GM12878 (cell line): ENCODE measurements at regions not wholly inside any gene's neighbourhood (a gene's known extent, or its start where the extent isn't known, plus 50 kb on each side); places are given as distances from the start of the nearest gene placed in this dataset.

Experiments
- ATAC-seq: fragments of 200-7000 bp; cut with Tn5 transposase; 3 replicates; pipeline ENCODE4 v1.9.1; 2020; ENCODE audit warnings: mild to moderate bottlenecking, moderate library complexity
- BruUV-seq: library from RNA; stranded (reverse); fragments of 400-500 nt; replicated peaks from 2 replicates; lab custom pipeline; 2021; lab: Mats Ljungman, UMichigan
- CTCF ChIA-PET: fragments of 300-600 bp; sonication (Branson Sonifier 250); formaldehyde crosslinking; extraction: SDS; loops from one replicate; lab custom pipeline; 2021; ENCODE audit warnings: inconsistent platforms; lab: Yijun Ruan, JAX
- POLR2A ChIA-PET: fragments of 350-600 bp; formaldehyde crosslinking; extraction: SDS; loops from one replicate; lab custom pipeline; 2021; ENCODE audit warnings: inconsistent platforms; lab: Charles Lee
- RAD21 ChIA-PET: fragments of 300-600 bp; sonication (Branson Sonifier 250); formaldehyde crosslinking; loops from one replicate; lab custom pipeline; 2023; ENCODE audit warnings: antibody characterized with exemption; ENCODE audit not compliant: unreplicated experiment; lab: Charles Lee
- SMC1A ChIA-PET: fragments of 300-600 bp; sonication (Branson Sonifier 250); formaldehyde crosslinking; loops from one replicate; lab custom pipeline; 2023; ENCODE audit not compliant: unreplicated experiment, uncharacterized antibody; lab: Charles Lee
- DNase-seq: peaks from one replicate; pipeline ENCODE4 v3.0.0-alpha.2; 2011; ENCODE audit warnings: low read depth, low spot score
- FAIRE-seq: peaks from 3 replicates; lab custom pipeline; 2011; peaks lifted over from hg19 to GRCh38; lab: Jason Lieb, UNC
- H2AFZ ChIP-seq: 2 replicates; pipeline ENCODE4 v1.6.0; 2011; ENCODE audit warnings: low read depth, low read length, control low read depth; ENCODE audit not compliant: control insufficient read depth
- H3K27ac ChIP-seq: 2 replicates; pipeline ENCODE4 v1.5.1; 2011; ENCODE audit warnings: control low read depth; ENCODE audit not compliant: control insufficient read depth, insufficient read depth
- H3K27me3 ChIP-seq, 2 experiments: replicated peaks in 1 of 2; 2 replicates each; pipeline versions ENCODE4 v1.6.0 to v1.6.1; 2011; ENCODE audit warnings: low read length in 1 of 2; ENCODE audit not compliant: control insufficient read depth in 2 of 2, insufficient read depth in 2 of 2
- H3K36me3 ChIP-seq, 2 experiments: 2 replicates each; pipeline ENCODE4 v1.5.1; 2011; ENCODE audit warnings: low read length in 1 of 2; ENCODE audit not compliant: control insufficient read depth in 2 of 2, insufficient read depth in 2 of 2
- H3K4me1 ChIP-seq: 2 replicates; pipeline ENCODE4 v1.6.1; 2011; ENCODE audit warnings: mild to moderate bottlenecking, low read length, moderate library complexity, mixed read lengths; ENCODE audit not compliant: control insufficient read depth, insufficient read depth
- H3K4me2 ChIP-seq: 2 replicates; pipeline ENCODE4 v1.6.0; 2011; ENCODE audit warnings: control low read depth; ENCODE audit not compliant: control insufficient read depth, insufficient read depth
- H3K4me3 ChIP-seq: fragments of 200-600 bp; sonication (generic); 2 replicates; pipeline ENCODE4 v1.5.1; 2016
- H3K79me2 ChIP-seq: 2 replicates; pipeline ENCODE4 v1.6.0; 2011; ENCODE audit warnings: low read length; ENCODE audit not compliant: control insufficient read depth, insufficient read depth
- H3K9ac ChIP-seq: 2 replicates; pipeline ENCODE4 v1.8.0; 2011; ENCODE audit warnings: low read length, control low read depth, mixed read lengths; ENCODE audit not compliant: control insufficient read depth, insufficient read depth
- H3K9me3 ChIP-seq: replicated peaks from 3 replicates; pipeline ENCODE4 v1.5.1; 2011; ENCODE audit warnings: mild to moderate bottlenecking, low read length; ENCODE audit not compliant: control insufficient read depth, insufficient read depth
- H4K20me1 ChIP-seq: 2 replicates; pipeline ENCODE4 v1.6.0; 2011; ENCODE audit not compliant: control insufficient read depth, insufficient read depth
- CREB1 ChIP-seq: IDR thresholded peaks from 2 replicates; pipeline ENCODE4 v1.6.1; 2012; ENCODE audit warnings: low read depth, mild to moderate bottlenecking, inconsistent platforms
- GABPA ChIP-seq: IDR thresholded peaks from 2 replicates; pipeline ENCODE4 v1.6.1; 2014; ENCODE audit warnings: antibody characterized with exemption, low read depth, mild to moderate bottlenecking, inconsistent platforms
- HDGF ChIP-seq: fragments of 450-650 bp; IDR thresholded peaks from 2 replicates; pipeline ENCODE4 v1.6.1; 2016; ENCODE audit warnings: antibody characterized with exemption
- MTA3 ChIP-seq: IDR thresholded peaks from 2 replicates; pipeline ENCODE4 v1.6.1; 2012; ENCODE audit warnings: low read length, inconsistent platforms, borderline replicate concordance
- MXI1 ChIP-seq: fragments of 150-350 bp; IDR thresholded peaks from 2 replicates; pipeline ENCODE4 v1.6.1; 2011; ENCODE audit warnings: low read depth, mild to moderate bottlenecking, inconsistent platforms, low read length, improper control_type of control experiment
- NFYB ChIP-seq: IDR thresholded peaks from 2 replicates; pipeline ENCODE4 v1.6.1; 2011; ENCODE audit warnings: low read depth, mild to moderate bottlenecking, low read length, improper control_type of control experiment, moderate library complexity; ENCODE audit not compliant: insufficient read depth
- POLR2AphosphoS5 ChIP-seq: IDR thresholded peaks from 2 replicates; pipeline ENCODE4 v1.6.1; 2011; ENCODE audit warnings: mild to moderate bottlenecking, low read length, inconsistent platforms
- RELA ChIP-seq: fragments of 450-650 bp; IDR thresholded peaks from 2 replicates; pipeline ENCODE4 v1.8.0; 2014; ENCODE audit warnings: borderline replicate concordance; ENCODE audit not compliant: partially characterized antibody
- SREBF2 ChIP-seq: IDR thresholded peaks from 2 replicates; pipeline ENCODE4 v1.6.1; 2012; ENCODE audit warnings: mild to moderate bottlenecking, low read length
- STAT3 ChIP-seq: IDR thresholded peaks from 2 replicates; pipeline ENCODE4 v1.6.1; 2011; ENCODE audit warnings: low read depth, low read length, improper control_type of control experiment
- TAF1 ChIP-seq: IDR thresholded peaks from 2 replicates; pipeline ENCODE4 v1.6.1; 2011; ENCODE audit warnings: mild to moderate bottlenecking, low read depth, low read length, borderline replicate concordance
- TARDBP ChIP-seq: IDR thresholded peaks from 2 replicates; pipeline ENCODE4 v1.6.1; 2016; ENCODE audit warnings: borderline replicate concordance
- WGBS: methylation state at CpG from one replicate; pipeline ENCODE4 v1.1.6; 2016; ENCODE audit warnings: low lambda C conversion rate; ENCODE audit not compliant: insufficient replicate concordance, insufficient coverage; ENCODE audit errors: missing lambda C conversion rate; 5-methylcytosine and 5-hydroxymethylcytosine counted together
- in situ Hi-C: fragments of 300-500 bp; cut with MboI; formaldehyde crosslinking; loops from 9 replicates; pipeline ENCODE4 v1.14.3; 2018; ENCODE audit warnings: mixed read lengths
- intact Hi-C: fragments of 100-400 bp; cut with micrococcal nuclease; formaldehyde crosslinking; loops from one replicate; pipeline ENCODE4 v1.14.2; 2022; ENCODE audit not compliant: unreplicated experiment
- TF ChIP-seq, protein P1 (sequence below): fragments of 450-650 bp; IDR thresholded peaks from 2 replicates; pipeline ENCODE4 v1.6.1; 2017; ENCODE audit warnings: mild to moderate bottlenecking, moderate library complexity
- TF ChIP-seq, protein P2 (sequence below): fragments of 450-650 bp; IDR thresholded peaks from 2 replicates; pipeline ENCODE4 v1.6.1; 2014; ENCODE audit warnings: mild to moderate bottlenecking
- TF ChIP-seq, protein P3 (sequence below): IDR thresholded peaks from 2 replicates; pipeline ENCODE4 v1.6.1; 2012; ENCODE audit warnings: mild to moderate bottlenecking, low read depth, low read length
- TF ChIP-seq, protein P4 (sequence below): IDR thresholded peaks from 2 replicates; pipeline ENCODE4 v1.6.1; 2012; ENCODE audit warnings: low read depth, low read length, improper control_type of control experiment
- TF ChIP-seq, protein P5 (sequence below): IDR thresholded peaks from 2 replicates; pipeline ENCODE4 v1.6.1; 2011; ENCODE audit warnings: low read depth, low read length, improper control_type of control experiment, borderline replicate concordance

DNA sequence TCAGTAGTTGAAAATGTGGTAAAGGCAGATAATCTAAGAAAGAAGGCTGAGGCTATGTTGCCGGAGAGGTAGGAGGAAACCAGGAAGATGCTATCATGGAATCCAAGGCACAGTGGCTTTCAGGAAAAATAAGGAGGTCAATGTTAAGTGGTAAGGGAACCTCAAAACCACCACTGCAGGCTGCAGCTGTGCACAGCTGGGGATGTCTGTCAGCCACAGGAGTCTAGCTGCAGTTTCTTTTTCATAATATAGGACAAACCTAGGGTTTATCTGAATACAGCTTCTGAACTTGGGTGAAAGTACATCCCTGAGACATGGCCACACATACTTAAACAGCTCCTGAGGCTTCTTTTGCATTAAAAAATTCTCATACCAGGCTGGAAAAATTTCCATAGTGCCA, 93.9 kb downstream of the SLC5A7 start:
- DNase-seq = no peak
- SMC1A ChIA-PET = no interaction called here
- H3K27ac ChIP-seq = no peak overlapping the region
- POLR2A ChIA-PET = no interaction called here
- H3K9me3 ChIP-seq = no peaks in the 10 kb centered on the region
- BruUV-seq = no TSS peak
- ATAC-seq = no peak
- 0% methylated on average over 1 of the region's 1 CpG for WGBS
- CTCF ChIA-PET = no interaction called here
- FAIRE-seq = no peak
- H3K4me1 ChIP-seq = no peaks in the 10 kb centered on the region
- intact Hi-C loops (no loop called here), in situ Hi-C loops (no loop called here)
- H3K79me2 ChIP-seq = no peaks in the 10 kb centered on the region
- no peak overlapping the region for H3K4me2 ChIP-seq
- no peak overlapping the region for H3K4me3 ChIP-seq
- RAD21 ChIA-PET = no interaction called here
- no peaks in the 10 kb centered on the region for H3K36me3 ChIP-seq
- no peak overlapping the region for H3K9ac ChIP-seq
- H2AFZ ChIP-seq = no peak overlapping the region
- H3K27me3 ChIP-seq = no peaks in the 10 kb centered on the region; a peak in 1 of 4 replicates
- H4K20me1 ChIP-seq = no peaks in the 10 kb centered on the region
- TF ChIP-seq, protein P1, sequence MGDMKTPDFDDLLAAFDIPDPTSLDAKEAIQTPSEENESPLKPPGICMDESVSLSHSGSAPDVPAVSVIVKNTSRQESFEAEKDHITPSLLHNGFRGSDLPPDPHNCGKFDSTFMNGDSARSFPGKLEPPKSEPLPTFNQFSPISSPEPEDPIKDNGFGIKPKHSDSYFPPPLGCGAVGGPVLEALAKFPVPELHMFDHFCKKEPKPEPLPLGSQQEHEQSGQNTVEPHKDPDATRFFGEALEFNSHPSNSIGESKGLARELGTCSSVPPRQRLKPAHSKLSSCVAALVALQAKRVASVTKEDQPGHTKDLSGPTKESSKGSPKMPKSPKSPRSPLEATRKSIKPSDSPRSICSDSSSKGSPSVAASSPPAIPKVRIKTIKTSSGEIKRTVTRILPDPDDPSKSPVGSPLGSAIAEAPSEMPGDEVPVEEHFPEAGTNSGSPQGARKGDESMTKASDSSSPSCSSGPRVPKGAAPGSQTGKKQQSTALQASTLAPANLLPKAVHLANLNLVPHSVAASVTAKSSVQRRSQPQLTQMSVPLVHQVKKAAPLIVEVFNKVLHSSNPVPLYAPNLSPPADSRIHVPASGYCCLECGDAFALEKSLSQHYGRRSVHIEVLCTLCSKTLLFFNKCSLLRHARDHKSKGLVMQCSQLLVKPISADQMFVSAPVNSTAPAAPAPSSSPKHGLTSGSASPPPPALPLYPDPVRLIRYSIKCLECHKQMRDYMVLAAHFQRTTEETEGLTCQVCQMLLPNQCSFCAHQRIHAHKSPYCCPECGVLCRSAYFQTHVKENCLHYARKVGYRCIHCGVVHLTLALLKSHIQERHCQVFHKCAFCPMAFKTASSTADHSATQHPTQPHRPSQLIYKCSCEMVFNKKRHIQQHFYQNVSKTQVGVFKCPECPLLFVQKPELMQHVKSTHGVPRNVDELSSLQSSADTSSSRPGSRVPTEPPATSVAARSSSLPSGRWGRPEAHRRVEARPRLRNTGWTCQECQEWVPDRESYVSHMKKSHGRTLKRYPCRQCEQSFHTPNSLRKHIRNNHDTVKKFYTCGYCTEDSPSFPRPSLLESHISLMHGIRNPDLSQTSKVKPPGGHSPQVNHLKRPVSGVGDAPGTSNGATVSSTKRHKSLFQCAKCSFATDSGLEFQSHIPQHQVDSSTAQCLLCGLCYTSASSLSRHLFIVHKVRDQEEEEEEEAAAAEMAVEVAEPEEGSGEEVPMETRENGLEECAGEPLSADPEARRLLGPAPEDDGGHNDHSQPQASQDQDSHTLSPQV = no peak
- no peak for TF ChIP-seq TARDBP
- TF ChIP-seq, protein P2, sequence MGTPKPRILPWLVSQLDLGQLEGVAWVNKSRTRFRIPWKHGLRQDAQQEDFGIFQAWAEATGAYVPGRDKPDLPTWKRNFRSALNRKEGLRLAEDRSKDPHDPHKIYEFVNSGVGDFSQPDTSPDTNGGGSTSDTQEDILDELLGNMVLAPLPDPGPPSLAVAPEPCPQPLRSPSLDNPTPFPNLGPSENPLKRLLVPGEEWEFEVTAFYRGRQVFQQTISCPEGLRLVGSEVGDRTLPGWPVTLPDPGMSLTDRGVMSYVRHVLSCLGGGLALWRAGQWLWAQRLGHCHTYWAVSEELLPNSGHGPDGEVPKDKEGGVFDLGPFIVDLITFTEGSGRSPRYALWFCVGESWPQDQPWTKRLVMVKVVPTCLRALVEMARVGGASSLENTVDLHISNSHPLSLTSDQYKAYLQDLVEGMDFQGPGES = no peak
- no peak for TF ChIP-seq CREB1
- TF ChIP-seq, protein P3, sequence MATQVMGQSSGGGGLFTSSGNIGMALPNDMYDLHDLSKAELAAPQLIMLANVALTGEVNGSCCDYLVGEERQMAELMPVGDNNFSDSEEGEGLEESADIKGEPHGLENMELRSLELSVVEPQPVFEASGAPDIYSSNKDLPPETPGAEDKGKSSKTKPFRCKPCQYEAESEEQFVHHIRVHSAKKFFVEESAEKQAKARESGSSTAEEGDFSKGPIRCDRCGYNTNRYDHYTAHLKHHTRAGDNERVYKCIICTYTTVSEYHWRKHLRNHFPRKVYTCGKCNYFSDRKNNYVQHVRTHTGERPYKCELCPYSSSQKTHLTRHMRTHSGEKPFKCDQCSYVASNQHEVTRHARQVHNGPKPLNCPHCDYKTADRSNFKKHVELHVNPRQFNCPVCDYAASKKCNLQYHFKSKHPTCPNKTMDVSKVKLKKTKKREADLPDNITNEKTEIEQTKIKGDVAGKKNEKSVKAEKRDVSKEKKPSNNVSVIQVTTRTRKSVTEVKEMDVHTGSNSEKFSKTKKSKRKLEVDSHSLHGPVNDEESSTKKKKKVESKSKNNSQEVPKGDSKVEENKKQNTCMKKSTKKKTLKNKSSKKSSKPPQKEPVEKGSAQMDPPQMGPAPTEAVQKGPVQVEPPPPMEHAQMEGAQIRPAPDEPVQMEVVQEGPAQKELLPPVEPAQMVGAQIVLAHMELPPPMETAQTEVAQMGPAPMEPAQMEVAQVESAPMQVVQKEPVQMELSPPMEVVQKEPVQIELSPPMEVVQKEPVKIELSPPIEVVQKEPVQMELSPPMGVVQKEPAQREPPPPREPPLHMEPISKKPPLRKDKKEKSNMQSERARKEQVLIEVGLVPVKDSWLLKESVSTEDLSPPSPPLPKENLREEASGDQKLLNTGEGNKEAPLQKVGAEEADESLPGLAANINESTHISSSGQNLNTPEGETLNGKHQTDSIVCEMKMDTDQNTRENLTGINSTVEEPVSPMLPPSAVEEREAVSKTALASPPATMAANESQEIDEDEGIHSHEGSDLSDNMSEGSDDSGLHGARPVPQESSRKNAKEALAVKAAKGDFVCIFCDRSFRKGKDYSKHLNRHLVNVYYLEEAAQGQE = no peak
- no peak for TF ChIP-seq NFYB
- no peak for TF ChIP-seq SREBF2
- TF ChIP-seq HDGF = no peak
- no peak for TF ChIP-seq GABPA
- TF ChIP-seq, protein P4, sequence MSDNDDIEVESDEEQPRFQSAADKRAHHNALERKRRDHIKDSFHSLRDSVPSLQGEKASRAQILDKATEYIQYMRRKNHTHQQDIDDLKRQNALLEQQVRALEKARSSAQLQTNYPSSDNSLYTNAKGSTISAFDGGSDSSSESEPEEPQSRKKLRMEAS = no peak
- no peak for TF ChIP-seq POLR2AphosphoS5
- no peak for TF ChIP-seq RELA
- TF ChIP-seq TAF1 = no peak
- no peak for TF ChIP-seq STAT3
- TF ChIP-seq MTA3 = no peak
- TF ChIP-seq, protein P5, sequence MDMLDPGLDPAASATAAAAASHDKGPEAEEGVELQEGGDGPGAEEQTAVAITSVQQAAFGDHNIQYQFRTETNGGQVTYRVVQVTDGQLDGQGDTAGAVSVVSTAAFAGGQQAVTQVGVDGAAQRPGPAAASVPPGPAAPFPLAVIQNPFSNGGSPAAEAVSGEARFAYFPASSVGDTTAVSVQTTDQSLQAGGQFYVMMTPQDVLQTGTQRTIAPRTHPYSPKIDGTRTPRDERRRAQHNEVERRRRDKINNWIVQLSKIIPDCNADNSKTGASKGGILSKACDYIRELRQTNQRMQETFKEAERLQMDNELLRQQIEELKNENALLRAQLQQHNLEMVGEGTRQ = no peak
- TF ChIP-seq MXI1 = no peak
